ENCODE measurements at regions not wholly inside any gene's neighbourhood (a gene's known extent, or its start where the extent isn't known, plus 50 kb on each side); places are given as distances from the start of the nearest gene placed in this dataset. TPM values are rescaled to one million over a fixed set of nuclear protein-coding genes. Genes with fewer than 3 reads are reported as not detected.

- intact Hi-C loops (cut with micrococcal nuclease; ENCODE audit: unreplicated experiment): no loop called here
- H3K36me3 ChIP-seq (ENCODE audit: insufficient read depth, low read length): no peaks in the 10 kb centered on the region
- H3K4me3 ChIP-seq (ENCODE audit: low read depth, low read length, poor library complexity, severe bottlenecking): no peak overlapping the region
- DNase-seq (ENCODE audit: low spot score): no peak
- CTCF ChIA-PET (ENCODE audit: unreplicated experiment): no interaction called here
- BruUV-seq (replicated peaks): no TSS peak
- H3K27ac ChIP-seq (ENCODE audit: low read depth, low read length, poor library complexity, severe bottlenecking): no peak overlapping the region
- TF ChIP-seq EZH2phosphoT487 (IDR thresholded peaks at IDR 0.05; ENCODE audit: borderline replicate concordance, low read depth, low read length): no peak
- TF ChIP-seq CTCF (conservative IDR thresholded peaks at IDR 0.05; ENCODE audit: low read length): no peak
- no peaks in the 10 kb centered on the region for H3K9me2 ChIP-seq (ENCODE audit: insufficient read depth, low read length)
- POLR2A ChIA-PET: no interaction called here
- no peaks in the 10 kb centered on the region for H3K4me1 ChIP-seq (ENCODE audit: insufficient read depth, low read length, poor library complexity, severe bottlenecking)
- no peaks in the 10 kb centered on the region for H3K9me3 ChIP-seq (ENCODE audit: low read length)
- no peaks in the 10 kb centered on the region for H3K79me2 ChIP-seq (ENCODE audit: insufficient read depth, low read depth, low read length)
- H3K4me2 ChIP-seq (ENCODE audit: low read length): no peak overlapping the region
- H2AFZ ChIP-seq (ENCODE audit: low read length): no peak overlapping the region
- no peaks in the 10 kb centered on the region for H4K20me1 ChIP-seq (ENCODE audit: insufficient read depth, low read length)
These were observed 298.4 kb downstream of the BCKDHB start for GRCh38 chr6:80404889-80405288.

GRCh38 chr6:80403365-80403764, 296.9 kb downstream of the BCKDHB start:
- H4K20me1 ChIP-seq (ENCODE audit: insufficient read depth, low read length): no peaks in the 10 kb centered on the region
- no peaks in the 10 kb centered on the region for H3K36me3 ChIP-seq (ENCODE audit: insufficient read depth, low read length)
- H2AFZ ChIP-seq (ENCODE audit: low read length): no peak overlapping the region
- H3K9me3 ChIP-seq (ENCODE audit: low read length): no peaks in the 10 kb centered on the region
- peak; percentile 4 for DNase-seq (ENCODE audit: low spot score)
- POLR2A ChIA-PET: no interaction called here
- BruUV-seq (replicated peaks): no TSS peak
- H3K27ac ChIP-seq (ENCODE audit: low read depth, low read length, poor library complexity, severe bottlenecking): no peak overlapping the region
- no peaks in the 10 kb centered on the region for H3K9me2 ChIP-seq (ENCODE audit: insufficient read depth, low read length)
- H3K4me1 ChIP-seq (ENCODE audit: insufficient read depth, low read length, poor library complexity, severe bottlenecking): no peaks in the 10 kb centered on the region
- no peak overlapping the region for H3K4me3 ChIP-seq (ENCODE audit: low read depth, low read length, poor library complexity, severe bottlenecking)
- intact Hi-C loops (cut with micrococcal nuclease; ENCODE audit: unreplicated experiment): no loop called here
- CTCF ChIA-PET (ENCODE audit: unreplicated experiment): no interaction called here
- no peaks in the 10 kb centered on the region for H3K79me2 ChIP-seq (ENCODE audit: insufficient read depth, low read depth, low read length)
- H3K4me2 ChIP-seq (ENCODE audit: low read length): no peak overlapping the region
- TF ChIP-seq EZH2phosphoT487 (IDR thresholded peaks at IDR 0.05; ENCODE audit: borderline replicate concordance, low read depth, low read length) (no peak), CTCF (conservative IDR thresholded peaks at IDR 0.05; ENCODE audit: low read length) (no peak)

GRCh38 chr6:80402266-80402665, 295.8 kb downstream of the BCKDHB start:
- no peaks in the 10 kb centered on the region for H3K9me3 ChIP-seq (ENCODE audit: low read length)
- BruUV-seq (replicated peaks): no TSS peak
- H3K9me2 ChIP-seq (ENCODE audit: insufficient read depth, low read length): no peaks in the 10 kb centered on the region
- no peak overlapping the region for H2AFZ ChIP-seq (ENCODE audit: low read length)
- no peaks in the 10 kb centered on the region for H3K79me2 ChIP-seq (ENCODE audit: insufficient read depth, low read depth, low read length)
- no peaks in the 10 kb centered on the region for H3K36me3 ChIP-seq (ENCODE audit: insufficient read depth, low read length)
- no peak overlapping the region for H3K4me3 ChIP-seq (ENCODE audit: low read depth, low read length, poor library complexity, severe bottlenecking)
- TF ChIP-seq CTCF (conservative IDR thresholded peaks at IDR 0.05; ENCODE audit: low read length) (no peak), EZH2phosphoT487 (IDR thresholded peaks at IDR 0.05; ENCODE audit: borderline replicate concordance, low read depth, low read length) (no peak)
- no peak for DNase-seq (ENCODE audit: low spot score)
- POLR2A ChIA-PET: no interaction called here
- H3K4me1 ChIP-seq (ENCODE audit: insufficient read depth, low read length, poor library complexity, severe bottlenecking): no peaks in the 10 kb centered on the region
- H4K20me1 ChIP-seq (ENCODE audit: insufficient read depth, low read length): no peaks in the 10 kb centered on the region
- intact Hi-C loops (cut with micrococcal nuclease; ENCODE audit: unreplicated experiment): no loop called here
- CTCF ChIA-PET (ENCODE audit: unreplicated experiment): no interaction called here
- no peak overlapping the region for H3K4me2 ChIP-seq (ENCODE audit: low read length)
- no peak overlapping the region for H3K27ac ChIP-seq (ENCODE audit: low read depth, low read length, poor library complexity, severe bottlenecking)

Small RNA genes in the stretch of these regions (small RNA-seq; reads per million reads assigned to genes)
- gene AL596028.1 (not detected), gene RNA5SP210 (not detected)
